ENCODE measurements at regions not wholly inside any gene's neighbourhood (a gene's known extent, or its start where the extent isn't known, plus 50 kb on each side); places are given as distances from the start of the nearest gene placed in this dataset.

- H3K4me1 ChIP-seq, result no peaks in the 10 kb centered on the region
- WGBS, result 79% methylated on average over 1 of the region's 1 CpG
- no peaks in the 10 kb centered on the region for H3K9me3 ChIP-seq
- no peaks in the 10 kb centered on the region for H3K36me3 ChIP-seq
- no peak overlapping the region for H3K4me3 ChIP-seq
- no peak for TF ChIP-seq EP300 (IDR thresholded peaks at IDR 0.05)
- TF ChIP-seq POLR2A (IDR thresholded peaks at IDR 0.05; ENCODE audit: low read depth), result no peak
- TF ChIP-seq CTCF (IDR thresholded peaks at IDR 0.05), result no peak
- no peak for TF ChIP-seq POLR2AphosphoS5 (IDR thresholded peaks at IDR 0.05)
- intact Hi-C loops (cut with DNase I), result no loop called here
- no peak for DNase-seq (ENCODE audit: extremely low spot score)
- H3K27me3 ChIP-seq, result no peaks in the 10 kb centered on the region
- no peak overlapping the region for H3K27ac ChIP-seq (replicated peaks in 1 of 4)
Measured at GRCh38 chr4:129929052-129929451, 833.1 kb downstream of the C4orf33 start.

- H3K9me3 ChIP-seq, result no peaks in the 10 kb centered on the region
Measured at GRCh38 chr4:129929984-129930383, 834.0 kb downstream of the C4orf33 start.

GRCh38 chr4:129950217-129950616, 854.3 kb downstream of the C4orf33 start:
- Histone ChIP-seq H3K9me3 (no peaks in the 10 kb centered on the region), H3K4me1 (no peaks in the 10 kb centered on the region), H3K4me3 (no peak overlapping the region), H3K27ac (replicated peaks in 1 of 4) (no peak overlapping the region), H3K36me3 (no peaks in the 10 kb centered on the region), H3K27me3 (no peaks in the 10 kb centered on the region)
- DNase-seq (ENCODE audit: extremely low spot score), result no peak
- TF ChIP-seq POLR2AphosphoS5 (IDR thresholded peaks at IDR 0.05), result no peak
- no peak for TF ChIP-seq CTCF (IDR thresholded peaks at IDR 0.05)
- TF ChIP-seq POLR2A (IDR thresholded peaks at IDR 0.05; ENCODE audit: low read depth), result no peak
- no peak for TF ChIP-seq EP300 (IDR thresholded peaks at IDR 0.05)
- 78% methylated on average over 3 of the region's 3 CpGs for whole genome bisulfite sequencing
- intact Hi-C loops (cut with DNase I), result no loop called here

More at GRCh38 chr4:129929984-129930383, 834.0 kb downstream of the C4orf33 start:
- TF ChIP-seq EP300 (IDR thresholded peaks at IDR 0.05) (no peak), POLR2A (IDR thresholded peaks at IDR 0.05; ENCODE audit: low read depth) (no peak), CTCF (IDR thresholded peaks at IDR 0.05) (no peak), POLR2AphosphoS5 (IDR thresholded peaks at IDR 0.05) (no peak)
- Histone ChIP-seq H3K27ac (replicated peaks in 1 of 4) (no peak overlapping the region), H3K4me1 (no peaks in the 10 kb centered on the region), H3K27me3 (no peaks in the 10 kb centered on the region), H3K4me3 (no peak overlapping the region), H3K36me3 (no peaks in the 10 kb centered on the region)
- intact Hi-C loops (cut with DNase I), result no loop called here
- 87% methylated on average over 7 of the region's 7 CpGs for WGBS
- no peak for DNase-seq (ENCODE audit: extremely low spot score)

- no peaks in the 10 kb centered on the region for H3K4me1 ChIP-seq
- H3K9me3 ChIP-seq, result no peaks in the 10 kb centered on the region
- DNase-seq (ENCODE audit: extremely low spot score), result no peak
- H3K36me3 ChIP-seq, result no peaks in the 10 kb centered on the region
- no peak for TF ChIP-seq CTCF (IDR thresholded peaks at IDR 0.05)
- TF ChIP-seq POLR2A (IDR thresholded peaks at IDR 0.05; ENCODE audit: low read depth), result no peak
- no peak for TF ChIP-seq EP300 (IDR thresholded peaks at IDR 0.05)
- no peak overlapping the region for H3K27ac ChIP-seq (replicated peaks in 1 of 4)
- intact Hi-C loops (cut with DNase I), result no loop called here
- WGBS, result 59% methylated on average over 2 of the region's 2 CpGs
- H3K27me3 ChIP-seq, result no peaks in the 10 kb centered on the region
- H3K4me3 ChIP-seq, result no peak overlapping the region
Measured at GRCh38 chr4:129966175-129966574, 870.2 kb downstream of the C4orf33 start.

GRCh38 chr4:129968366-129968765, 872.4 kb downstream of the C4orf33 start:
- WGBS, result 69% methylated on average over 3 of the region's 3 CpGs
- no peak for DNase-seq (ENCODE audit: extremely low spot score)
- Histone ChIP-seq H3K36me3 (no peaks in the 10 kb centered on the region), H3K9me3 (no peaks in the 10 kb centered on the region), H3K4me1 (no peaks in the 10 kb centered on the region), H3K4me3 (no peak overlapping the region), H3K27me3 (no peaks in the 10 kb centered on the region), H3K27ac (replicated peaks in 1 of 4) (no peak overlapping the region)
- intact Hi-C loops (cut with DNase I), result no loop called here
- TF ChIP-seq POLR2AphosphoS5 (IDR thresholded peaks at IDR 0.05), result no peak
- TF ChIP-seq CTCF (IDR thresholded peaks at IDR 0.05), result no peak
- TF ChIP-seq POLR2A (IDR thresholded peaks at IDR 0.05; ENCODE audit: low read depth), result no peak
- TF ChIP-seq EP300 (IDR thresholded peaks at IDR 0.05), result no peak
